ENCODE measurements at regions not wholly inside any gene's neighbourhood (a gene's known extent, or its start where the extent isn't known, plus 50 kb on each side); places are given as distances from the start of the nearest gene placed in this dataset.

DNA sequence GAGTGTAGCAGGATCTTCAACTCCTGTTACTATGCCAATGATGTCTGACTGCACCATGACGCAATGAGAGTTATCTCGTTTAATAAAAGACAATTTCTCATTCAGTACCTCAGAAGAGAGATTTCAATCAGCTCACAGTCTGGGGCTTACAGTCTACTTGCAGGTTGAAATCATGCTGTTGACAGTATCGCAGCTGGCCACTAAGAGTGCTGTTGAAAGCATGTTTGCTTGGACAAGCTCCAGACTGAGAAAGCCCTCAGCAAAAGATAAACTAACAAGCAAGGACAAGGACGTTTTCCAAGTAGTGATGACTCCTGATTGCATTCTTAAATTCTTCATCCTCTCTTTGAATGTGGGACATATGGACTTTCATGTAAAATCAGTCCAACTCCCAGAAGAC lies 145.2 kb upstream of the SYT4 start:
- H3K36me3 ChIP-seq (ENCODE audit: low read depth), result no peaks in the 10 kb centered on the region
- no peaks in the 10 kb centered on the region for H3K9me3 ChIP-seq
- ATAC-seq (no peak), DNase-seq (no peak)
- no peaks in the 10 kb centered on the region for H3K4me1 ChIP-seq (ENCODE audit: low read depth)
- TF ChIP-seq, protein P1, sequence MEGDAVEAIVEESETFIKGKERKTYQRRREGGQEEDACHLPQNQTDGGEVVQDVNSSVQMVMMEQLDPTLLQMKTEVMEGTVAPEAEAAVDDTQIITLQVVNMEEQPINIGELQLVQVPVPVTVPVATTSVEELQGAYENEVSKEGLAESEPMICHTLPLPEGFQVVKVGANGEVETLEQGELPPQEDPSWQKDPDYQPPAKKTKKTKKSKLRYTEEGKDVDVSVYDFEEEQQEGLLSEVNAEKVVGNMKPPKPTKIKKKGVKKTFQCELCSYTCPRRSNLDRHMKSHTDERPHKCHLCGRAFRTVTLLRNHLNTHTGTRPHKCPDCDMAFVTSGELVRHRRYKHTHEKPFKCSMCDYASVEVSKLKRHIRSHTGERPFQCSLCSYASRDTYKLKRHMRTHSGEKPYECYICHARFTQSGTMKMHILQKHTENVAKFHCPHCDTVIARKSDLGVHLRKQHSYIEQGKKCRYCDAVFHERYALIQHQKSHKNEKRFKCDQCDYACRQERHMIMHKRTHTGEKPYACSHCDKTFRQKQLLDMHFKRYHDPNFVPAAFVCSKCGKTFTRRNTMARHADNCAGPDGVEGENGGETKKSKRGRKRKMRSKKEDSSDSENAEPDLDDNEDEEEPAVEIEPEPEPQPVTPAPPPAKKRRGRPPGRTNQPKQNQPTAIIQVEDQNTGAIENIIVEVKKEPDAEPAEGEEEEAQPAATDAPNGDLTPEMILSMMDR (IDR thresholded peaks at IDR 0.05), result no peak
- no peak overlapping the region for H3K4me3 ChIP-seq
- intact Hi-C loops (cut with DNase I, micrococcal nuclease), result no loop called here

DNA sequence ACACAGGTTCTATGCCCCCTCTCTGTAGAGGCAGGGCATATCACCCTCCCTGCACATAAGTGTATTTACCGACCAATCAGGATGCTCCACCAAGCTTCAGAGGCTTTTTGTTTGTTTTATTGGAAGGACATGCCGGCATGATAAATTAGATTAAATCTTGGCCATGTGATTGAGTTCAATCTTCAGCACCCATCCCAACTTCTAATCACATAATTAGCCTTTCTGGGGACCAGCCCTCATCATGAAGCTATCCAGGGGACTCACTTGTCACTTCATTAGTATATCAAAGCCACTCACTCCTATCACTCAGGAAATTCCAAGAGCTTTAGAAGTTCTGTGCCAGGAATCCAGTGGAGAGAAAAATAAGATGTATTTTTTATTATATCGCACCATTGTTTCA lies 158.6 kb upstream of the SYT4 start:
- TF ChIP-seq, protein P1 (IDR thresholded peaks at IDR 0.05), result no peak
- H3K36me3 ChIP-seq (ENCODE audit: low read depth), result no peaks in the 10 kb centered on the region
- H3K4me3 ChIP-seq, result no peak overlapping the region
- intact Hi-C loops (cut with DNase I, micrococcal nuclease), result no loop called here
- peaks cover 17% of the 10 kb centered on the region for H3K9me3 ChIP-seq
- DNase-seq (no peak), ATAC-seq (no peak)
- H3K4me1 ChIP-seq (ENCODE audit: low read depth), result no peaks in the 10 kb centered on the region

DNA sequence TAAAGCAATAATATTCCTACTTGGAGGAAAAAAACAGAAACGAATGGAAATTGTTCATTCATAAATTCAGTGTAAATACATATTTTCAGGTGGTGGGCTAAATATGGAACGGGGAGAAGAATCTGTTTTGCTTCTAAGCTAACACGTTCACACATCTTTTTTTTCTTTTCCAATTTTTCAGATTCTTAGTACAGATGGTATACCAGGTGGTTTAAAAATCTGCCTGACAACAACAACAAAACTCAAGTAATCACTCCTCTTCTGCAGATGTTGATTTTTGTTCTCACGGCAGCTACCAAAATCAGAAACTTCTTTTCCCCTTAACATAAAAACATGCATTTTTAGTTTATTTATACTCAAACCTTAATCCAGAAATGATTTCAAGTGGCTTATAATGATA lies 164.8 kb upstream of the SYT4 start:
- Histone ChIP-seq H3K9me3 (peaks cover 17% of the 10 kb centered on the region), H3K4me1 (ENCODE audit: low read depth) (no peaks in the 10 kb centered on the region), H3K36me3 (ENCODE audit: low read depth) (no peaks in the 10 kb centered on the region), H3K4me3 (no peak overlapping the region)
- no peak for DNase-seq
- ATAC-seq, result no peak
- intact Hi-C loops (cut with DNase I, micrococcal nuclease), result no loop called here
- TF ChIP-seq, protein P1 (IDR thresholded peaks at IDR 0.05), result no peak

DNA sequence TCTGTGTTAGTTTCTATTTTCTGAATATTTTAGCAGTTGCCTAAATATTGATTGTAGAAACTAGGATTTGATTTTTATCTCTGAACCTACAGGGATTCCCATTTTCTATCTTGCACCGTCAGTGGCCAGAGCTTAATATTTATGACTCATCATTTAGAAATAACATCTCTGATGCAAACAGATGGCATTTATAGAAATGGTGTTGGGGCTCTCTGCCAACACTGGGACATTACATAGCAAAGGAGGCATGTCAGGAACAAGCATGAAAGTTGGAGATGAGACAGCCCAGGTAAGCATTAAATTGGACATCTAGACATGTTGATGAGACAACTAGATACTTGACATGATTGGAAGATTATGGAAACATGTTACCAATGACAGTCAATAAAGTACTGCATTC lies 165.3 kb upstream of the SYT4 start:
- intact Hi-C loops (cut with DNase I, micrococcal nuclease), result no loop called here
- DNase-seq, result no peak
- no peaks in the 10 kb centered on the region for H3K4me1 ChIP-seq (ENCODE audit: low read depth)
- H3K4me3 ChIP-seq, result no peak overlapping the region
- ATAC-seq, result no peak
- H3K36me3 ChIP-seq (ENCODE audit: low read depth), result no peaks in the 10 kb centered on the region
- peaks cover 17% of the 10 kb centered on the region for H3K9me3 ChIP-seq
- TF ChIP-seq, protein P1 (IDR thresholded peaks at IDR 0.05), result no peak

DNA sequence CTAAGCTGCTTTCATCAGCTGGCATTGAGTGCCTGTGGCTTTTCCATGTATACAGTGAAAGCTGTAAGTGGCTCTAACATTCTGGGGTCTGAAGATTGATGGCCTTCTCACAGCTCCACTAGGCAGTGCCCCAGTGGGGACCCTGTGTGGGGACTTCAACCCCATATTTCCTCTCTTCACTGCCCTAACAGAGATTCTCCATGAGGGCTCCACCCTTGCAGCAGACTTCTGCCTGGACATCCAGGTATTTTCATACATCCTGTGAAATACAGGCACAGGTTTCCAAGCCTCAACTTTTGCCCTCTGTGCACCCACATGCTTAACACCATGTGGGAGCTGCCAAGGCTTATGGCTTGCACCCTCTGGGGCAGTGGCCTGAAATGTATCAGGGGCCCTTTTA lies 188.2 kb upstream of the SYT4 start:
- intact Hi-C loops (cut with DNase I, micrococcal nuclease), result no loop called here
- TF ChIP-seq, protein P1 (IDR thresholded peaks at IDR 0.05), result no peak
- Histone ChIP-seq H3K4me3 (no peak overlapping the region), H3K36me3 (ENCODE audit: low read depth) (no peaks in the 10 kb centered on the region), H3K4me1 (ENCODE audit: low read depth) (no peaks in the 10 kb centered on the region), H3K9me3 (peaks cover 21% of the 10 kb centered on the region)
- no peak for ATAC-seq
- DNase-seq, result no peak

DNA sequence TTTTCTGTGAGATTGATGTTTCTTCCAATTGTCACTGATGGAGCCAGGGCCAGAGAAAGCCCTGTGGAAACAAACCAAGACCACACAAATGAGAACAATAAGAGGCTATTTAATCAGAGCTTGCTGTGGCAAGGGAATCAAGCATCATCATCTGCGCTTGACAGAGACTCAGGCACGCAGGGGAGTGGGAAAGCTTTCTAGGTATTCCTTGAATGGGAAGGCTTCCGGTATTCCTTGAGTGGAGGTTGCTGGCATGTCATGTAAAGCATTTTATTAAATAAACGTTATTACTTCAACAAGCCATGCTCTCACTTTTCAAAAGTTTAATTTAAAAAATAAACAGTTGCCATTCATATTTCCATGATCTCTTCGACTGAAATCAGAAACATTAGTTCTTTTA lies 194.6 kb upstream of the SYT4 start:
- no peaks in the 10 kb centered on the region for H3K36me3 ChIP-seq (ENCODE audit: low read depth)
- TF ChIP-seq, protein P1 (IDR thresholded peaks at IDR 0.05), result no peak
- no peaks in the 10 kb centered on the region for H3K4me1 ChIP-seq (ENCODE audit: low read depth)
- no peak for ATAC-seq
- H3K9me3 ChIP-seq, result no peaks in the 10 kb centered on the region
- intact Hi-C loops (cut with DNase I, micrococcal nuclease), result no loop called here
- H3K4me3 ChIP-seq, result no peak overlapping the region
- DNase-seq, result no peak
